ENCODE measurements at regions not wholly inside any gene's neighbourhood (a gene's known extent, or its start where the extent isn't known, plus 50 kb on each side); places are given as distances from the start of the nearest gene placed in this dataset.

- H3K4me3 ChIP-seq (ENCODE audit: low read length) = no peak overlapping the region
- no peak for DNase-seq
- no peaks in the 10 kb centered on the region for H3K9me3 ChIP-seq (ENCODE audit: low read length)
- H4K20me1 ChIP-seq (ENCODE audit: insufficient read depth, low read depth, low read length) = no peaks in the 10 kb centered on the region
- H3K4me2 ChIP-seq (ENCODE audit: low read depth, low read length, poor library complexity, severe bottlenecking) = no peak overlapping the region
- no peaks in the 10 kb centered on the region for H3K36me3 ChIP-seq (ENCODE audit: insufficient read depth, low read length)
- H3K27me3 ChIP-seq (ENCODE audit: low read length) = no peaks in the 10 kb centered on the region
- no peak overlapping the region for H3K27ac ChIP-seq (ENCODE audit: low read length)
- no peak overlapping the region for H2AFZ ChIP-seq (ENCODE audit: low read length)
- no peaks in the 10 kb centered on the region for H3K4me1 ChIP-seq (ENCODE audit: low read length)
- H3K9ac ChIP-seq (ENCODE audit: low read length) = no peak overlapping the region
- H3K79me2 ChIP-seq (ENCODE audit: low read length) = no peaks in the 10 kb centered on the region
- no peaks in the 10 kb centered on the region for H3K9me2 ChIP-seq (replicated peaks; ENCODE audit: insufficient read depth, low read length)
Measured at GRCh38 chr1:22254756-22255155, 111.9 kb upstream of the WNT4 start.

- no peaks in the 10 kb centered on the region for H3K9me2 ChIP-seq (replicated peaks; ENCODE audit: insufficient read depth, low read length)
- H3K4me1 ChIP-seq (ENCODE audit: low read length) = no peaks in the 10 kb centered on the region
- no peak overlapping the region for H3K9ac ChIP-seq (ENCODE audit: low read length)
- H2AFZ ChIP-seq (ENCODE audit: low read length) = no peak overlapping the region
- no peaks in the 10 kb centered on the region for H3K79me2 ChIP-seq (ENCODE audit: low read length)
- H3K9me3 ChIP-seq (ENCODE audit: low read length) = no peaks in the 10 kb centered on the region
- no peak overlapping the region for H3K27ac ChIP-seq (ENCODE audit: low read length)
- H3K4me2 ChIP-seq (ENCODE audit: low read depth, low read length, poor library complexity, severe bottlenecking) = no peak overlapping the region
- H4K20me1 ChIP-seq (ENCODE audit: insufficient read depth, low read depth, low read length) = no peaks in the 10 kb centered on the region
- H3K4me3 ChIP-seq (ENCODE audit: low read length) = no peak overlapping the region
- no peaks in the 10 kb centered on the region for H3K36me3 ChIP-seq (ENCODE audit: insufficient read depth, low read length)
- no peaks in the 10 kb centered on the region for H3K27me3 ChIP-seq (ENCODE audit: low read length)
- no peak for DNase-seq
Measured at GRCh38 chr1:22255341-22256212, 112.7 kb upstream of the WNT4 start.

GRCh38 chr1:22256213-22256512 is 113.3 kb upstream of the WNT4 start:
- H2AFZ ChIP-seq (ENCODE audit: low read length) = no peak overlapping the region
- H3K79me2 ChIP-seq (ENCODE audit: low read length) = no peaks in the 10 kb centered on the region
- H3K4me1 ChIP-seq (ENCODE audit: low read length) = no peaks in the 10 kb centered on the region
- no peak overlapping the region for H3K4me3 ChIP-seq (ENCODE audit: low read length)
- H3K9ac ChIP-seq (ENCODE audit: low read length) = no peak overlapping the region
- no peaks in the 10 kb centered on the region for H3K36me3 ChIP-seq (ENCODE audit: insufficient read depth, low read length)
- no peaks in the 10 kb centered on the region for H3K27me3 ChIP-seq (ENCODE audit: low read length)
- H4K20me1 ChIP-seq (ENCODE audit: insufficient read depth, low read depth, low read length) = no peaks in the 10 kb centered on the region
- H3K27ac ChIP-seq (ENCODE audit: low read length) = no peak overlapping the region
- H3K9me2 ChIP-seq (replicated peaks; ENCODE audit: insufficient read depth, low read length) = no peaks in the 10 kb centered on the region
- H3K4me2 ChIP-seq (ENCODE audit: low read depth, low read length, poor library complexity, severe bottlenecking) = no peak overlapping the region
- DNase-seq = no peak
- H3K9me3 ChIP-seq (ENCODE audit: low read length) = no peaks in the 10 kb centered on the region

- Histone ChIP-seq H3K9ac (ENCODE audit: low read length) (no peak overlapping the region), H3K79me2 (ENCODE audit: low read length) (no peaks in the 10 kb centered on the region), H3K4me2 (ENCODE audit: low read depth, low read length, poor library complexity, severe bottlenecking) (no peak overlapping the region)
Measured at GRCh38 chr1:22257290-22258275, 114.7 kb upstream of the WNT4 start.

GRCh38 chr1:22258698-22259097 is 115.8 kb upstream of the WNT4 start:
- H3K36me3 ChIP-seq (ENCODE audit: insufficient read depth, low read length) = no peaks in the 10 kb centered on the region
- no peak for DNase-seq
- no peaks in the 10 kb centered on the region for H4K20me1 ChIP-seq (ENCODE audit: insufficient read depth, low read depth, low read length)
- H3K27ac ChIP-seq (ENCODE audit: low read length) = no peak overlapping the region
- no peaks in the 10 kb centered on the region for H3K9me2 ChIP-seq (replicated peaks; ENCODE audit: insufficient read depth, low read length)
- no peaks in the 10 kb centered on the region for H3K9me3 ChIP-seq (ENCODE audit: low read length)
- no peak overlapping the region for H3K4me2 ChIP-seq (ENCODE audit: low read depth, low read length, poor library complexity, severe bottlenecking)
- no peak overlapping the region for H2AFZ ChIP-seq (ENCODE audit: low read length)
- H3K4me1 ChIP-seq (ENCODE audit: low read length) = no peaks in the 10 kb centered on the region
- H3K27me3 ChIP-seq (ENCODE audit: low read length) = no peaks in the 10 kb centered on the region
- no peaks in the 10 kb centered on the region for H3K79me2 ChIP-seq (ENCODE audit: low read length)
- H3K9ac ChIP-seq (ENCODE audit: low read length) = no peak overlapping the region
- no peak overlapping the region for H3K4me3 ChIP-seq (ENCODE audit: low read length)

More at GRCh38 chr1:22257290-22258275, 114.7 kb upstream of the WNT4 start:
- no peak for DNase-seq
- H3K4me3 ChIP-seq (ENCODE audit: low read length) = no peak overlapping the region
- no peaks in the 10 kb centered on the region for H3K9me2 ChIP-seq (replicated peaks; ENCODE audit: insufficient read depth, low read length)
- H3K36me3 ChIP-seq (ENCODE audit: insufficient read depth, low read length) = no peaks in the 10 kb centered on the region
- H3K4me1 ChIP-seq (ENCODE audit: low read length) = no peaks in the 10 kb centered on the region
- no peak overlapping the region for H3K27ac ChIP-seq (ENCODE audit: low read length)
- H3K9me3 ChIP-seq (ENCODE audit: low read length) = no peaks in the 10 kb centered on the region
- no peaks in the 10 kb centered on the region for H4K20me1 ChIP-seq (ENCODE audit: insufficient read depth, low read depth, low read length)
- no peak overlapping the region for H2AFZ ChIP-seq (ENCODE audit: low read length)
- H3K27me3 ChIP-seq (ENCODE audit: low read length) = no peaks in the 10 kb centered on the region

- Histone ChIP-seq H3K4me3 (ENCODE audit: low read length) (no peak overlapping the region), H3K9ac (ENCODE audit: low read length) (no peak overlapping the region), H3K36me3 (ENCODE audit: insufficient read depth, low read length) (no peaks in the 10 kb centered on the region), H3K4me1 (ENCODE audit: low read length) (no peaks in the 10 kb centered on the region), H2AFZ (ENCODE audit: low read length) (no peak overlapping the region), H3K9me3 (ENCODE audit: low read length) (no peaks in the 10 kb centered on the region), H3K79me2 (ENCODE audit: low read length) (no peaks in the 10 kb centered on the region), H3K4me2 (ENCODE audit: low read depth, low read length, poor library complexity, severe bottlenecking) (no peak overlapping the region), H4K20me1 (ENCODE audit: insufficient read depth, low read depth, low read length) (no peaks in the 10 kb centered on the region), H3K27ac (ENCODE audit: low read length) (no peak overlapping the region), H3K9me2 (replicated peaks; ENCODE audit: insufficient read depth, low read length) (no peaks in the 10 kb centered on the region), H3K27me3 (ENCODE audit: low read length) (no peaks in the 10 kb centered on the region)
- DNase-seq = no peak
Measured at GRCh38 chr1:22259551-22260282, 116.8 kb upstream of the WNT4 start.

- Histone ChIP-seq H3K9me2 (replicated peaks; ENCODE audit: insufficient read depth, low read length) (no peaks in the 10 kb centered on the region), H3K27me3 (ENCODE audit: low read length) (no peaks in the 10 kb centered on the region), H3K9me3 (ENCODE audit: low read length) (no peaks in the 10 kb centered on the region), H3K27ac (ENCODE audit: low read length) (no peak overlapping the region), H3K4me2 (ENCODE audit: low read depth, low read length, poor library complexity, severe bottlenecking) (no peak overlapping the region), H3K4me3 (ENCODE audit: low read length) (no peak overlapping the region), H3K9ac (ENCODE audit: low read length) (no peak overlapping the region), H2AFZ (ENCODE audit: low read length) (no peak overlapping the region), H3K4me1 (ENCODE audit: low read length) (no peaks in the 10 kb centered on the region), H3K79me2 (ENCODE audit: low read length) (no peaks in the 10 kb centered on the region), H3K36me3 (ENCODE audit: insufficient read depth, low read length) (no peaks in the 10 kb centered on the region), H4K20me1 (ENCODE audit: insufficient read depth, low read depth, low read length) (no peaks in the 10 kb centered on the region)
- no peak for DNase-seq
Measured at GRCh38 chr1:22260860-22261432, 118.0 kb upstream of the WNT4 start.
